ENCODE measurements at regions not wholly inside any gene's neighbourhood (a gene's known extent, or its start where the extent isn't known, plus 50 kb on each side); places are given as distances from the start of the nearest gene placed in this dataset.

DNA sequence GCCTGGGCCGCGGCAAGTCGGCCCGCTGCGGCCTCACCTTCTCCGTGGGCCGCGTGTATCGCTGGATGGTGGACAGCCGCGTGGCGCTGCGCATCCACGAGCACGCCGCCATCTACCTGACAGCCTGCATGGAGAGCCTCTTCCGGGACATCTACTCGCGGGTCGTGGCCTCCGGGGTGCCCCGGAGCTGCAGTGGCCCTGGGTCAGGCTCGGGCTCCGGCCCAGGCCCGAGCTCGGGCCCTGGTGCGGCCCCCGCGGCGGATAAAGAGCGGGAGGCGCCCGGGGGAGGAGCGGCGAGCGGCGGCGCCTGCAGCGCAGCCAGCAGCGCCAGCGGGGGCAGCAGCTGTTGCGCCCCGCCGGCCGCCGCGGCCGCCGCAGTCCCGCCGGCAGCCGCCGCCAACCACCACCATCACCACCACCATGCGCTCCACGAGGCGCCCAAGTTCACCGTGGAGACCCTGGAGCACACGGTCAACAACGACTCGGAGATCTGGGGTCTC is 226.2 kb upstream of the CRY1 start:
- TF ChIP-seq, protein P1, sequence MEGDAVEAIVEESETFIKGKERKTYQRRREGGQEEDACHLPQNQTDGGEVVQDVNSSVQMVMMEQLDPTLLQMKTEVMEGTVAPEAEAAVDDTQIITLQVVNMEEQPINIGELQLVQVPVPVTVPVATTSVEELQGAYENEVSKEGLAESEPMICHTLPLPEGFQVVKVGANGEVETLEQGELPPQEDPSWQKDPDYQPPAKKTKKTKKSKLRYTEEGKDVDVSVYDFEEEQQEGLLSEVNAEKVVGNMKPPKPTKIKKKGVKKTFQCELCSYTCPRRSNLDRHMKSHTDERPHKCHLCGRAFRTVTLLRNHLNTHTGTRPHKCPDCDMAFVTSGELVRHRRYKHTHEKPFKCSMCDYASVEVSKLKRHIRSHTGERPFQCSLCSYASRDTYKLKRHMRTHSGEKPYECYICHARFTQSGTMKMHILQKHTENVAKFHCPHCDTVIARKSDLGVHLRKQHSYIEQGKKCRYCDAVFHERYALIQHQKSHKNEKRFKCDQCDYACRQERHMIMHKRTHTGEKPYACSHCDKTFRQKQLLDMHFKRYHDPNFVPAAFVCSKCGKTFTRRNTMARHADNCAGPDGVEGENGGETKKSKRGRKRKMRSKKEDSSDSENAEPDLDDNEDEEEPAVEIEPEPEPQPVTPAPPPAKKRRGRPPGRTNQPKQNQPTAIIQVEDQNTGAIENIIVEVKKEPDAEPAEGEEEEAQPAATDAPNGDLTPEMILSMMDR (IDR thresholded peaks at IDR 0.05) = no peak
- TF ChIP-seq POLR2A (IDR thresholded peaks at IDR 0.05) = no peak

Measured in esophagus squamous epithelium (tissue), 4 donors.